HEK293 (cell line): ENCODE measurements at regions not wholly inside any gene's neighbourhood (a gene's known extent, or its start where the extent isn't known, plus 50 kb on each side); places are given as distances from the start of the nearest gene placed in this dataset.

Experiments
- CTCF ChIA-PET: fragments of 350-600 bp; formaldehyde crosslinking; extraction: SDS; loops from one replicate; lab custom pipeline; 2021; ENCODE audit warnings: antibody characterized with exemption; lab: Yijun Ruan, JAX
- POLR2A ChIA-PET: fragments of 300-600 bp; formaldehyde crosslinking; extraction: SDS; loops from one replicate; lab custom pipeline; 2020; ENCODE audit warnings: antibody characterized with exemption, inconsistent platforms; lab: Yijun Ruan, JAX
- H3K27ac ChIP-seq: fragments of 200-500 bp; sonication (Bioruptor generic); 2 replicates; pipeline ENCODE4 v1.5.1; 2014; ENCODE audit warnings: low read depth, low read length, control low read depth, inconsistent platforms; ENCODE audit errors: extremely low read depth
- H3K36me3 ChIP-seq, 2 experiments: fragments of 200-500 bp in 1 of 2; sonication (Bioruptor generic) in 1 of 2; 1 replicate in 1 of 2; 2 replicates in 1 of 2; pipeline ENCODE4 v1.5.1; 2014 to 2017; ENCODE audit warnings: inconsistent platforms in 2 of 2, low read length in 2 of 2; ENCODE audit not compliant: control insufficient read depth in 2 of 2, insufficient read depth in 1 of 2
- H3K4me1 ChIP-seq: fragments of 200-500 bp; sonication (Bioruptor generic); 2 replicates; pipeline ENCODE4 v1.5.1; 2014; ENCODE audit warnings: mild to moderate bottlenecking, low read length, inconsistent platforms; ENCODE audit not compliant: control insufficient read depth, insufficient read depth
- H3K4me3 ChIP-seq: 2 replicates; pipeline ENCODE4 v1.5.1; 2011; ENCODE audit warnings: low read depth, mild to moderate bottlenecking, control low read depth, low read length, moderate library complexity
- H3K9me3 ChIP-seq: fragments of 200-500 bp; sonication (Bioruptor generic); 2 replicates; pipeline ENCODE4 v1.5.1; 2014; ENCODE audit warnings: low read depth, low read length, inconsistent platforms; ENCODE audit not compliant: control insufficient read depth, insufficient read depth
- HOXA7 ChIP-seq: sonication (generic); formaldehyde crosslinking; IDR thresholded peaks from 2 replicates; pipeline ENCODE4 v1.8.1; 2022; ENCODE audit warnings: missing genetic modification reagents, borderline replicate concordance
- HOXD13 ChIP-seq: sonication (generic); formaldehyde crosslinking; IDR thresholded peaks from 2 replicates; pipeline ENCODE4 v1.8.0; 2022; ENCODE audit warnings: missing genetic modification reagents, borderline replicate concordance
- KLF10 ChIP-seq: fragments of 450-650 bp; IDR thresholded peaks from 2 replicates; pipeline ENCODE4 v1.5.1; 2018; ENCODE audit warnings: missing biosample characterization, mild to moderate bottlenecking, missing genetic modification characterization
- SALL2 ChIP-seq: fragments of 450-650 bp; formaldehyde crosslinking; IDR thresholded peaks from 2 replicates; pipeline ENCODE4 v1.5.0; 2017; ENCODE audit warnings: missing biosample characterization, mild to moderate bottlenecking, missing genetic modification characterization, borderline replicate concordance
- SCRT2 ChIP-seq: fragments of 450-650 bp; formaldehyde crosslinking; IDR thresholded peaks from 2 replicates; pipeline ENCODE4 v1.5.1; 2016; ENCODE audit warnings: missing biosample characterization, missing genetic modification characterization
- WT1 ChIP-seq: fragments of 450-650 bp; formaldehyde crosslinking; IDR thresholded peaks from 2 replicates; pipeline ENCODE4 v1.5.1; 2016; ENCODE audit warnings: missing biosample characterization, missing genetic modification characterization
- YY1 ChIP-seq: fragments of 450-650 bp; formaldehyde crosslinking; IDR thresholded peaks from 2 replicates; pipeline ENCODE4 v1.5.1; 2018; ENCODE audit warnings: missing biosample characterization, missing genetic modification characterization
- ZNF10 ChIP-seq: fragments of 450-650 bp; formaldehyde crosslinking; IDR thresholded peaks from 2 replicates; pipeline ENCODE4 v1.5.1; 2017; ENCODE audit warnings: missing biosample characterization, missing genetic modification characterization
- ZNF223 ChIP-seq: fragments of 450-650 bp; formaldehyde crosslinking; IDR thresholded peaks from 2 replicates; pipeline ENCODE4 v1.5.1; 2016; ENCODE audit warnings: missing biosample characterization, missing genetic modification characterization
- ZNF354C ChIP-seq: fragments of 450-650 bp; formaldehyde crosslinking; IDR thresholded peaks from 2 replicates; pipeline ENCODE4 v1.5.1; 2016; ENCODE audit warnings: missing biosample characterization, missing genetic modification characterization, low read depth, borderline replicate concordance
- ZNF548 ChIP-seq: fragments of 450-650 bp; formaldehyde crosslinking; IDR thresholded peaks from 2 replicates; pipeline ENCODE4 v1.5.1; 2016; ENCODE audit warnings: missing biosample characterization, missing genetic modification characterization
- ZNF561 ChIP-seq: fragments of 450-650 bp; IDR thresholded peaks from 2 replicates; pipeline ENCODE4 v1.5.1; 2018; ENCODE audit warnings: missing biosample characterization, missing genetic modification characterization, borderline replicate concordance
- ZNF571 ChIP-seq: fragments of 450-650 bp; formaldehyde crosslinking; IDR thresholded peaks from 2 replicates; pipeline ENCODE4 v1.5.0; 2017; ENCODE audit warnings: missing biosample characterization, missing genetic modification characterization
- ZNF791 ChIP-seq: fragments of 450-650 bp; formaldehyde crosslinking; IDR thresholded peaks from 2 replicates; pipeline ENCODE4 v1.5.1; 2016; ENCODE audit warnings: missing biosample characterization, missing genetic modification characterization
- TF ChIP-seq, protein P1 (sequence below): fragments of 450-650 bp; formaldehyde crosslinking; IDR thresholded peaks from 2 replicates; pipeline ENCODE4 v1.5.1; 2017; ENCODE audit warnings: missing biosample characterization, missing genetic modification characterization
- TF ChIP-seq, protein P2 (sequence below): fragments of 450-650 bp; formaldehyde crosslinking; IDR thresholded peaks from 2 replicates; pipeline ENCODE4 v1.5.1; 2016; ENCODE audit warnings: missing biosample characterization, missing genetic modification characterization
- TF ChIP-seq, protein P3 (sequence below): fragments of 450-650 bp; formaldehyde crosslinking; IDR thresholded peaks from 2 replicates; pipeline ENCODE4 v1.5.1; 2016; ENCODE audit warnings: missing biosample characterization, missing genetic modification characterization
- TF ChIP-seq, protein P4 (sequence below): fragments of 450-650 bp; formaldehyde crosslinking; IDR thresholded peaks from 2 replicates; pipeline ENCODE4 v1.5.1; 2016; ENCODE audit warnings: missing biosample characterization, missing genetic modification characterization, low read depth
- TF ChIP-seq, protein P5 (sequence below): fragments of 450-650 bp; formaldehyde crosslinking; IDR thresholded peaks from 2 replicates; pipeline ENCODE4 v1.5.1; 2016; ENCODE audit warnings: missing biosample characterization, missing genetic modification characterization

DNA sequence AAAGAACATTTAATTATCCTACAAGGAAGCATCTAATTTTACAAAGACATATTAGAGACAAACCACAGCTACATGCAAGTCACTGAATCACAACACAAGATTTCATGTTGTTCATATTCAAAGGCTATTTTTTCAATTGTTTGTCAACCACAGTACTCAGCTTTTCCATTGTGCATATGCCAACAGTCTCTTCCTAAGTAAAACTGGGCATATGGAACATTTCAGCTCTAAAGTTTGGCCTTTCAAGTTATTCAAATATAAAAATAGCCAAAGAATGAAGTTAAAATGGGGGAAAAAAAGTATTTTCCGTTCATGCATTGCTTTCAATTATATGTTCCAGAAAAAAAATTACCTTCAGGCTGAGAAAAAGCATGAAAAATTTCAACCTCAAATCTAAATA lies 537.9 kb downstream of the PLXDC2 start:
- no peaks in the 10 kb centered on the region for H3K36me3 ChIP-seq
- H3K9me3 ChIP-seq = no peaks in the 10 kb centered on the region
- ChIA-PET CTCF (interaction anchor here (0.6 kb wide), 1 partner anchor 528 kb away, joined by 3 read pairs; no protein-coding TSS in a partner anchor), POLR2A (no interaction called here)
- no peaks in the 10 kb centered on the region for H3K4me1 ChIP-seq
- H3K27ac ChIP-seq = no peak overlapping the region
- no peak overlapping the region for H3K4me3 ChIP-seq
- no peak for TF ChIP-seq ZNF223 (tag by site-specific recombination)
- TF ChIP-seq, protein P1, sequence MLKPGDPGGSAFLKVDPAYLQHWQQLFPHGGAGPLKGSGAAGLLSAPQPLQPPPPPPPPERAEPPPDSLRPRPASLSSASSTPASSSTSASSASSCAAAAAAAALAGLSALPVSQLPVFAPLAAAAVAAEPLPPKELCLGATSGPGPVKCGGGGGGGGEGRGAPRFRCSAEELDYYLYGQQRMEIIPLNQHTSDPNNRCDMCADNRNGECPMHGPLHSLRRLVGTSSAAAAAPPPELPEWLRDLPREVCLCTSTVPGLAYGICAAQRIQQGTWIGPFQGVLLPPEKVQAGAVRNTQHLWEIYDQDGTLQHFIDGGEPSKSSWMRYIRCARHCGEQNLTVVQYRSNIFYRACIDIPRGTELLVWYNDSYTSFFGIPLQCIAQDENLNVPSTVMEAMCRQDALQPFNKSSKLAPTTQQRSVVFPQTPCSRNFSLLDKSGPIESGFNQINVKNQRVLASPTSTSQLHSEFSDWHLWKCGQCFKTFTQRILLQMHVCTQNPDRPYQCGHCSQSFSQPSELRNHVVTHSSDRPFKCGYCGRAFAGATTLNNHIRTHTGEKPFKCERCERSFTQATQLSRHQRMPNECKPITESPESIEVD = no peak
- TF ChIP-seq KLF10 (tag by site-specific recombination) = no peak
- no peak for TF ChIP-seq HOXD13 (CRISPR knock-in tag)
- no peak for TF ChIP-seq ZNF10 (tag by site-specific recombination)
- TF ChIP-seq SALL2 (tag by site-specific recombination) = no peak
- TF ChIP-seq, protein P2, sequence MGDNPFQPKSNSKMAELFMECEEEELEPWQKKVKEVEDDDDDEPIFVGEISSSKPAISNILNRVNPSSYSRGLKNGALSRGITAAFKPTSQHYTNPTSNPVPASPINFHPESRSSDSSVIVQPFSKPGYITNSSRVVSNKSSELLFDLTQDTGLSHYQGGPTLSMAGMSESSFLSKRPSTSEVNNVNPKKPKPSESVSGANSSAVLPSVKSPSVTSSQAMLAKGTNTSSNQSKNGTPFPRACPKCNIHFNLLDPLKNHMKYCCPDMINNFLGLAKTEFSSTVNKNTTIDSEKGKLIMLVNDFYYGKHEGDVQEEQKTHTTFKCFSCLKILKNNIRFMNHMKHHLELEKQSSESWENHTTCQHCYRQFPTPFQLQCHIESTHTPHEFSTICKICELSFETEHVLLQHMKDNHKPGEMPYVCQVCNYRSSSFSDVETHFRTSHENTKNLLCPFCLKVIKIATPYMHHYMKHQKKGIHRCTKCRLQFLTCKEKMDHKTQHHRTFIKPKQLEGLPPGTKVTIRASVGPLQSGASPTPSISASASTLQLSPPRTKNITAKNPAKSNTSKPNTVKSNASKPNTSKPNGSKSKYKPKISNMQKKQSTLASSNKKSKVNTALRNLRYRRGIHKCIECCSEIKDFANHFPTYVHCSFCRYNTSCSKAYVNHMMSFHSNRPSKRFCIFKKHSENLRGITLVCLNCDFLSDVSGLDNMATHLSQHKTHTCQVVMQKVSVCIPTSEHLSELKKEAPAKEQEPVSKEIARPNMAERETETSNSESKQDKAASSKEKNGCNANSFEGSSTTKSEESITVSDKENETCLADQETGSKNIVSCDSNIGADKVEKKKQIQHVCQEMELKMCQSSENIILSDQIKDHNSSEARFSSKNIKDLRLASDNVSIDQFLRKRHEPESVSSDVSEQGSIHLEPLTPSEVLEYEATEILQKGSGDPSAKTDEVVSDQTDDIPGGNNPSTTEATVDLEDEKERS (tag by site-specific recombination) = no peak
- TF ChIP-seq, protein P3, sequence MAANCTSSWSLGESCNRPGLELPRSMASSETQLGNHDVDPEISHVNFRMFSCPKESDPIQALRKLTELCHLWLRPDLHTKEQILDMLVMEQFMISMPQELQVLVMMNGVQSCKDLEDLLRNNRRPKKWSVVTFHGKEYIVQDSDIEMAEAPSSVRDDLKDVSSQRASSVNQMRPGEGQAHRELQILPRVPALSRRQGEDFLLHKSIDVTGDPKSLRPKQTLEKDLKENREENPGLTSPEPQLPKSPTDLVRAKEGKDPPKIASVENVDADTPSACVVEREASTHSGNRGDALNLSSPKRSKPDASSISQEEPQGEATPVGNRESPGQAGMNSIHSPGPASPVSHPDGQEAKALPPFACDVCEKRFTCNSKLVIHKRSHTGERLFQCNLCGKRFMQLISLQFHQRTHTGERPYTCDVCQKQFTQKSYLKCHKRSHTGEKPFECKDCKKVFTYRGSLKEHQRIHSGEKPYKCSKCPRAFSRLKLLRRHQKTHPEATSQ = no peak
- no peak for TF ChIP-seq ZNF571 (tag by site-specific recombination)
- no peak for TF ChIP-seq YY1 (tag by site-specific recombination)
- TF ChIP-seq HOXA7 = no peak
- no peak for TF ChIP-seq ZNF791 (tag by site-specific recombination)
- TF ChIP-seq SCRT2 (tag by site-specific recombination) = no peak

DNA sequence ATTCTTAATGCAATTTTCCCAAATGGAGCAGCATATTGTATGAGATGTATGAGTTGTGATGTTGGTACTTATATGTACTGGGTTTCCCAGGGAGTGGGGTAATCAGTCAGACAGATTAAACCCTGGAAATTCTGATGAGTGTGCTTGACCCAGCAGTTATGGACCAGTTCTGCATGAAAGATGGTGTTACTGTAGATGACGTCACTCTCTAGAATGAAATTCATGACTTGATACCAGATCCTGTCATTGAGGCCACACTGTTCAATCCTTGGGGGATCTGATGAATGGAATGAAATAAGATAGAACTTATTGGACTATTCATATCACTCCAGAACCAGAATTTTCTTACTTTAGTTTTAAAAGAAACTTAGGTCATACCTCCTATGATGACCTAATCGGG lies 534.3 kb downstream of the PLXDC2 start:
- ChIA-PET POLR2A (no interaction called here), CTCF (interaction anchor here (0.6 kb wide), 1 partner anchor 413 kb away, joined by 3 read pairs; no protein-coding TSS in a partner anchor)
- H3K36me3 ChIP-seq = no peaks in the 10 kb centered on the region
- H3K9me3 ChIP-seq = no peaks in the 10 kb centered on the region
- no peak for TF ChIP-seq ZNF354C (tag by site-specific recombination)
- TF ChIP-seq, protein P4, sequence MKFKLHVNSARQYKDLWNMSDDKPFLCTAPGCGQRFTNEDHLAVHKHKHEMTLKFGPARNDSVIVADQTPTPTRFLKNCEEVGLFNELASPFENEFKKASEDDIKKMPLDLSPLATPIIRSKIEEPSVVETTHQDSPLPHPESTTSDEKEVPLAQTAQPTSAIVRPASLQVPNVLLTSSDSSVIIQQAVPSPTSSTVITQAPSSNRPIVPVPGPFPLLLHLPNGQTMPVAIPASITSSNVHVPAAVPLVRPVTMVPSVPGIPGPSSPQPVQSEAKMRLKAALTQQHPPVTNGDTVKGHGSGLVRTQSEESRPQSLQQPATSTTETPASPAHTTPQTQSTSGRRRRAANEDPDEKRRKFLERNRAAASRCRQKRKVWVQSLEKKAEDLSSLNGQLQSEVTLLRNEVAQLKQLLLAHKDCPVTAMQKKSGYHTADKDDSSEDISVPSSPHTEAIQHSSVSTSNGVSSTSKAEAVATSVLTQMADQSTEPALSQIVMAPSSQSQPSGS = peak; percentile 78
- no peak for TF ChIP-seq WT1 (tag by site-specific recombination)
- TF ChIP-seq ZNF561 (tag by site-specific recombination) = no peak
- no peak for TF ChIP-seq ZNF548
- TF ChIP-seq, protein P5, sequence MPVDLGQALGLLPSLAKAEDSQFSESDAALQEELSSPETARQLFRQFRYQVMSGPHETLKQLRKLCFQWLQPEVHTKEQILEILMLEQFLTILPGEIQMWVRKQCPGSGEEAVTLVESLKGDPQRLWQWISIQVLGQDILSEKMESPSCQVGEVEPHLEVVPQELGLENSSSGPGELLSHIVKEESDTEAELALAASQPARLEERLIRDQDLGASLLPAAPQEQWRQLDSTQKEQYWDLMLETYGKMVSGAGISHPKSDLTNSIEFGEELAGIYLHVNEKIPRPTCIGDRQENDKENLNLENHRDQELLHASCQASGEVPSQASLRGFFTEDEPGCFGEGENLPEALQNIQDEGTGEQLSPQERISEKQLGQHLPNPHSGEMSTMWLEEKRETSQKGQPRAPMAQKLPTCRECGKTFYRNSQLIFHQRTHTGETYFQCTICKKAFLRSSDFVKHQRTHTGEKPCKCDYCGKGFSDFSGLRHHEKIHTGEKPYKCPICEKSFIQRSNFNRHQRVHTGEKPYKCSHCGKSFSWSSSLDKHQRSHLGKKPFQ (tag by site-specific recombination) = no peak
- H3K4me1 ChIP-seq = no peaks in the 10 kb centered on the region
- H3K4me3 ChIP-seq = no peak overlapping the region
- no peak overlapping the region for H3K27ac ChIP-seq
